ENCODE measurements at regions not wholly inside any gene's neighbourhood (a gene's known extent, or its start where the extent isn't known, plus 50 kb on each side); places are given as distances from the start of the nearest gene placed in this dataset.
"Not testable (repeated sequence)": the region's sequence is repeated elsewhere in the genome, so short reads cannot be mapped to it uniquely, and the experiment has no call there.

- Histone ChIP-seq H3K4me3 (no peak overlapping the region), H3K27ac (no peak overlapping the region)
These were observed 141.3 kb upstream of the FOXN2 start for GRCh38 chr2:48173141-48173540.

- peak overlapping the region in 1 of 21 experiments; percentile 1 for H3K27ac ChIP-seq
- no peak overlapping the region for H3K4me3 ChIP-seq
These were observed 140.0 kb upstream of the FOXN2 start for GRCh38 chr2:48174503-48174902.

GRCh38 chr2:48175254-48175653 lies 139.2 kb upstream of the FOXN2 start:
- H3K4me3 ChIP-seq: no peak overlapping the region
- H3K27ac ChIP-seq: peak overlapping the region in 1 of 21 experiments; percentile 1

- H3K27ac ChIP-seq: no peak overlapping the region
- H3K4me3 ChIP-seq: no peak overlapping the region
These were observed 138.8 kb upstream of the FOXN2 start for GRCh38 chr2:48175656-48176055.

GRCh38 chr2:48176876-48177275 lies 137.6 kb upstream of the FOXN2 start:
- no peak overlapping the region for H3K27ac ChIP-seq
- H3K4me3 ChIP-seq: no peak overlapping the region

- Histone ChIP-seq H3K4me3 (no peak overlapping the region), H3K27ac (no peak overlapping the region)
These were observed 135.9 kb upstream of the FOXN2 start for GRCh38 chr2:48178611-48179010.

GRCh38 chr2:48180557-48180956 lies 133.9 kb upstream of the FOXN2 start:
- Histone ChIP-seq H3K4me3 (no peak overlapping the region), H3K27ac (no peak overlapping the region)

GRCh38 chr2:48183276-48183675 lies 131.2 kb upstream of the FOXN2 start:
- Histone ChIP-seq H3K27ac (no peak overlapping the region), H3K4me3 (no peak overlapping the region)

GRCh38 chr2:48183991-48184390 lies 130.5 kb upstream of the FOXN2 start:
- Histone ChIP-seq H3K4me3 (no peak overlapping the region), H3K27ac (no peak overlapping the region)

- no peak overlapping the region for H3K27ac ChIP-seq
- no peak overlapping the region for H3K4me3 ChIP-seq
These were observed 127.0 kb upstream of the FOXN2 start for GRCh38 chr2:48187503-48187902.

GRCh38 chr2:48189552-48190228 lies 124.8 kb upstream of the FOXN2 start:
- Histone ChIP-seq H3K27ac (peak overlapping the region in 1 of 21 experiments; percentile 0), H3K4me3 (no peak overlapping the region)

GRCh38 chr2:48190230-48190629 lies 124.3 kb upstream of the FOXN2 start:
- Histone ChIP-seq H3K4me3 (no peak overlapping the region), H3K27ac (peak overlapping the region in 1 of 21 experiments; percentile 0)

- H3K4me3 ChIP-seq: no peak overlapping the region
- H3K27ac ChIP-seq: no peak overlapping the region
These were observed 119.8 kb upstream of the FOXN2 start for GRCh38 chr2:48194641-48195040.

GRCh38 chr2:48195169-48195568 lies 119.3 kb upstream of the FOXN2 start:
- no peak overlapping the region for H3K27ac ChIP-seq
- no peak overlapping the region for H3K4me3 ChIP-seq

- peak overlapping the region in 2 of 21 experiments; percentile 38 to 51 for H3K27ac ChIP-seq
These were observed 116.9 kb upstream of the FOXN2 start for GRCh38 chr2:48197618-48198017.

GRCh38 chr2:48198371-48198770 lies 116.1 kb upstream of the FOXN2 start:
- H3K27ac ChIP-seq: no peak overlapping the region

More at GRCh38 chr2:48197618-48198017, 116.9 kb upstream of the FOXN2 start:
- no peak overlapping the region for H3K4me3 ChIP-seq

GRCh38 chr2:48199070-48199469 lies 115.4 kb upstream of the FOXN2 start:
- H3K4me3 ChIP-seq: no peak overlapping the region
- H3K27ac ChIP-seq: peak overlapping the region in 1 of 21 experiments; percentile 48

More at GRCh38 chr2:48198371-48198770, 116.1 kb upstream of the FOXN2 start:
- no peak overlapping the region for H3K4me3 ChIP-seq

- H3K4me3 ChIP-seq: no peak overlapping the region
- peak overlapping the region in 1 of 21 experiments; percentile 11 for H3K27ac ChIP-seq
These were observed 113.7 kb upstream of the FOXN2 start for GRCh38 chr2:48200620-48201293.

GRCh38 chr2:48201435-48201834 lies 113.0 kb upstream of the FOXN2 start:
- not testable (repeated sequence) for H3K4me3 ChIP-seq, H3K27ac ChIP-seq

- no peak overlapping the region for H3K27ac ChIP-seq
- H3K4me3 ChIP-seq: no peak overlapping the region
These were observed 111.4 kb upstream of the FOXN2 start for GRCh38 chr2:48202863-48203642.

GRCh38 chr2:48203668-48204067 lies 110.8 kb upstream of the FOXN2 start:
- no peak overlapping the region for H3K4me3 ChIP-seq
- no peak overlapping the region for H3K27ac ChIP-seq
